ENCODE measurements at regions not wholly inside any gene's neighbourhood (a gene's known extent, or its start where the extent isn't known, plus 50 kb on each side); places are given as distances from the start of the nearest gene placed in this dataset.
"Not testable (repeated sequence)": the region's sequence is repeated elsewhere in the genome, so short reads cannot be mapped to it uniquely, and the experiment has no call there.

DNA sequence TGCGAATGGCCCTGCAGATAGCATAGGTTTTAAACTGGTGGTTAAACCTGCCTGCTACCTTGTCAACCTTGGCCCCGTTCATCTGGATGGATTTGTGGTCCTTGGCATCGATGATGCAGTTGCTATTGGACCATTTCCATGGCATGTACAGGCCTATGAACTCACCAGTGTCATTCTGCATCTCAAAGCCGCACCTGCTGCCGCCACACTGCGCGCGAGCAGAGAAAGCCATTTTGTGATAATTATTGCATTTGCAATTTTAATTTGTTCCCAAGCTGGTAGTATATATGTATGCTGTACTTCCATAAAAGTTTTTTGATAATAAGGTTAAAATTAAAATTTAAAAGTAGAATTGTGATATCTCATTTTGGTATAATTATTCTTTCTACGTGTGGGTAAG lies 94.8 kb upstream of the UXS1 start:
- DNase-seq: no peak

DNA sequence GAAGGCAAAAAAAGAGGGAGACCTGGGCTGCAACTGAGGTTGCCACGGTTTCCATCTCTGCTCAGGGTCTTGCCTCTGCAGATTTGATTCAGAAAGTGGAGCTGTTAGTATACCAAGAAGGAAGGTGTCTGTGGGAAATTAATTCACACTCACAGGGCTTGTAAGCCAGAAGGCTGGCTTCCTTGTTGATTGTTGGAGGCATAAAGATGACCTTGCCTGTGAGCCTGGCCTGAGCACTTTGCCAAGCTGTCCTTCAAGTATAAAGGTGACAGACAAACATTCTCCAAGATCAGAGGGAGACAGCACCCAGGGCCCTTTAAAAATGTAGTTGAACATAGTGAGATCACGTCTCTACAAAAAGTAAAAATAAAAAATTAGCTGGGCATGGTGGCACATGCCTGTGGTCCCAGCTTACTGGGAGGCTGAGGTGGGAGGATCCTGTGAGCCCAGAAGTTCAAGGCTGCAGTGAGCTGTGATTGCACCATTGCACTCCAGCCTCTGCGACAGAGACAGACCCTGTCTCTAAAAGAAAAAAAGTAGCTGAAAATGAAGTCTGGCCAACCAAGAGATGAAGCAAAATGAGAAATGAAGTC lies 91.2 kb upstream of the UXS1 start:
- DNase-seq: no peak

DNA sequence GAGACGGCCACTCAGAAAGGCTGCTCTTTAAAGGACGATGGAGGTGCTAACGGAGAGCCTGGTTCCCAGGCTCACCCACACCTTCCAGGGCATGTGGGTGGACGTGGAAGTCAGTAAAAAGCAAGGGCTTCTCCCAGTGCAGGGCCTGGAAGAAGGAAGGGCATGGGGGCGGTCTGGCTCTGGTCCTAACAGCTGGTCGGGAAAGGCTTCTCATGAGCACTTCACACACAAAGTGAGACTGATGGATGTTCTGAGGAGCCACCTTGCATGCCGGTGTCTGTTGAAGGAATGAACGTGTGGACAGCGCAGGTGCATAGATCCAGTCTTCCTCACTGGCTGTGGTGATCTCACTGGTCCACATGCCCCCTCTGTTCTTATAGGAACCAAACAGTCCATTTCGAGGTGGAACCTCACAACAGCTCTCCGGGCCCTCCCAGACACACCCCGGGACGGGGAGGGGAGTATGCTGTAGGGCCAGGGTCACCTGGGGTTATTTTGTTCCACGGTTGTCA lies 90.6 kb upstream of the UXS1 start:
- no peak for DNase-seq

DNA sequence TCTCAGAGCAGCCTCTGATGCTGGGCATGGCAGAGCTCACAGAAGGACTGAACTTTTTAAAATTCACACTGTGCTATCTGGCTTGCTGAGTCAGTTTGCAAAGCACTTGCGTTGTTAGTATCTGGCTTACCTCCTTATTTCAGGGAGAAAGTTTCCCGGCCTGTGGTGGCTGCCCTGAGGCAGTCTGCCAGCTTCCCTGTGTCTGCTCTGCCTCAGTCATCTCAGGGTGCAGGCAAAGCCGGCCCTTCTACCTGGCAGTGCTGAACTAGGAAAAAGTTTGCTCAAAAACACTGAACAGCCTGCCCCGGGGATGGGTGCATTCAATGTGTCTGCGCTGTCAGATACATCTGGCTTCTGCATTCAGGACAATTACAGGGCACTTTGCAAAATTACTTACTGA lies 90.2 kb upstream of the UXS1 start:
- no peak for DNase-seq

DNA sequence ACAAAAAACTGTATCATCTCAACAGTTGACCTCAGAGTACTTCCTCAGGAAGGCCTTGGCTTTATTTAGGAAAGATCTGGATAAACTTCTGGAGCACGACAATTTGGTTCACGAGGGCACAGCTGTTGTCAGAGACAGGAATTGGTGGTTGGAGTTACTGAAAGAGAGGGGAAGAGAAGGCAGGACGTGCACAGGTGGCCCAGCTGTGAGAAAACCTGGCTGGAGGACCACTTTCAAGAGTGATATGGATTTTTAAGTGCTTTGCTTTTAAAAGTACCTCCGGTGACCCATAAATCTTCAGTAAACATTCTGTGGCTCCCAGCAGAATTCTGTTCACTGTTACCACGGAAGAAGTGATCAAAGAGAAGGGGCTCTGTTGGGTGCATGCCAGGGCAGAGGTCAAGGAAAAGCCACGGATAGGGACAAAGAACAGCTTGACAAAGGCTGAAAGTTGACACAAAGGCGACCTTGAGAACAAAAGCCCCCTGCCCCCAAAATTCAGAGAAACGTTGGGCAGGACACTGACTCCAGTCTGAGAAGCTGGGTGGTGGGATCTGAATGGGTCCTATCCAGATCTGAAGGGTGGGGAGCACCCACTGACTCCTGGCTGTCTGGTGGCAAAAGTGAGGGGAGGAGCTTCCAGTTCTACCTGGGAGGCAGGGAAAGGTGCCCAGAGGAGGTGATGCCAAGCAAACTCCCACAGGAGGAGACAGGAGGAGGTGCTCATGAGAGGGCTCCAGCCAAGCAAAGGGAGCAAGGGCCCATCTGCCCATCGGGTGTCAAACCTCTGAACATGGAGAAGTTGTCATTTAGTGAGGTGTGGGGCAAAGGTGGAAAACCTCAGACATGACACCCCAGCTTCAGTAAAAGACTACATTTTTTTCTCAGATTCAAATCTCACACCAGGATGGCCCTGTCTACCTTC lies 89.4 kb upstream of the UXS1 start:
- peak in 2 of 3 experiments; percentile 11 to 29 for DNase-seq

DNA sequence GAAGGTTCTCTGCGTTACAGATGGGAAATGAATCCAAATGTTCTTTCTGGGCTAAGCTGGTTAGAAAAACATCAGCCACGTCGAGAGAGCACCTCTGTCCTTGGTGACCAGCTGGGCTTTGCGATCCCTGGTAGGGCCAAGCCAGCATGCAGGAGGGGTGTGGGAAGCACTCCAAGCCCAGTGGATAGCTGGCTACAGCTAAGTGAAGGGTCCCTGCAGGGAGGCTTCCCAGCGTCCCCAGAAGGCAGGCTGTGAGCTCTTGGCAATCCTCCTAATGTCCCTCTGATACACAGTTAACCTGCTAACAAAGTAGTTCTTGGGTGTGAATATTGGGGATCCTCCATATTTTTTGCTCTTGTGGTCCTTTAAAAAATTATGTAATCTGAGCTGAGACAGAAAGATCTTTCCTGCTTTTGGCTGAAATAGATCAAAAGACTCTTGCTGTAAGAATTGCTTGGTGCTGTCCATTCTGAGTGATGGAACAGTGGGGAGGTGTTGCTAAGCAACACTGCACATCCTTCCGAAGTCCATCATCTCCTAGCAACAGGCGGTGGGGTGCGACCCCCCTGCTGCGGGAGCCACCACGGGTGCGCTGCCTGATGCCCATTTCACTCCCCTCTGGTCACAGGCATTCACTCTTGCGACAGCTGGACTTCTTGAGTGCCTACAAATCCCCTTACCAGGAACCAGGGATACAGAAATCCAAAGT lies 88.5 kb upstream of the UXS1 start:
- peak in 2 of 3 experiments; percentile 66 to 87 for DNase-seq

DNA sequence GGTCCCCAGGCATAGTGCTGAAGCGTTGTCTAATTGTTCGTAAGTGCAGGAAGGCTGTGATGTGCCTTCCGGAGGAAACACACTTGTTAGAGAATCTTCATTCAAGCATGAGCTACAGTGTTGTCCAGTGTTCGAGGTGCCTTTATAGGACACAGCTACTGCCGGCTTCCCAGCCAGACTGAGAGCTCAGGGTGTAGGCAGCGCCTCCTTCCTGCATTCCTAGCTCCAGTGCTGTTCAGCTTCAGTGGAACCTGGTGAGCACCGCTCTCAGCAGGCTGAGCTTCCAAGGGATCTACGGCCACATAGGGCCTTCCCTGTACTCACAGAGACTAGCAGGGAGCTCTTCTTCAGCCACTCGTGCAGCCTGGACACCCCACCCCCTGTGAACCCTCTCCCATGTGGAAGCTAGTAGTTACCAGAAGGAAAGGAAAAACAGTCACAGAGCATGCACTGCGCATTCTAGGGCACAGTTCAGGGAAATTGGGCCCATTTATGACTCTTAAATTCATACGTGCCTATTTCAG lies 87.9 kb upstream of the UXS1 start:
- DNase-seq: not testable (repeated sequence)

DNA sequence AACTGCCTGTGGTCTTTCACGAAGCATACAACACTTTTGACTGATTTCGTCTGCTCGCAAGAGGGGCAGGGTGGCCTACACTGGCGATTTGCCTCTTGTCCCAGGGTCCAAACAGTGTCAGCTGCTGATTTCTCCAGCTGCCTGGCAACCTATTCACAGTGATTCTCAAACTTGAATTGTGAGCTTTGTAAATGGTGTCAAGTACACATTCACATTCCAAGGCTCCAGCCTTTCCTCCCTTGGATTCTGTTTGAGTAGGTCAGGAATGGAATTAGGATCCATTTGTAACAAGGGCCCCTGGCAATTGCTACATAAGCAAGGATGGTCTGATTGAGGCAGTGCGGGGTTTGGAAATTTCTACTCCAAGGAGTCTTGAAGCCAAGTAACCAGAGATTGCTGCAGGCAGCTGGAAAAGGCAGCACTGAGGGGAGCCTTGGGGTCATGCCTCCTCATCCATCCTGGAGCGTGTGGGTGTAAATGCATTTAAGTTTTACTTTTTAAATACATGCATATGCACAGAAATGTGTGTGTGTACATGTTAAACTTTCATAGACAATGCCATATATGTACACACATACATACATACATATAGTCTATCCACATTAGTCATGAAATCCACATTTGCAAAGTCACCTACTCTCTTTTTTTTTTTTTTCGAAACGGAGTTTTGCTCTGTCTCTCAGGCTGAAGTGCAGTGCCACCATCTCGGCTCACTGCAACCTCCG lies 86.8 kb upstream of the UXS1 start:
- DNase-seq: no peak

DNA sequence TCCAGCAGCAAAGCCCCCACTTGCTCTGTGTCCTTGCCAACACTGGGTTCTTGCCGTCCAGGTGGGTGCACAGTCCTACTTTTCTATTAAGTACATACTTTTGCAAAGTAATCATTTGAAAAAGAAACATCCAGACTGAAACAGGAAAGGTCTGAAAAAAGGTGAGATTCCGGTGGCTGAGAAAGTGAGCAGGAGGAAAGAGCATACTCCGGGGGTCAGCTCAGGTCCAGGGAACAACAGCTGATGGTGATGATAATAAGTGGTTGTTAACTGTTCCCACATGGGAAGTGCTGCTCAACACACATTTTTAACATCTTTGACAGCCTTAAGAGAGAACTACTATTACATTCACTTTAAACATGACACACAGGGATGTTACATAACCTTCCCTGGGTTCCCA lies 86.1 kb upstream of the UXS1 start:
- DNase-seq: no peak

DNA sequence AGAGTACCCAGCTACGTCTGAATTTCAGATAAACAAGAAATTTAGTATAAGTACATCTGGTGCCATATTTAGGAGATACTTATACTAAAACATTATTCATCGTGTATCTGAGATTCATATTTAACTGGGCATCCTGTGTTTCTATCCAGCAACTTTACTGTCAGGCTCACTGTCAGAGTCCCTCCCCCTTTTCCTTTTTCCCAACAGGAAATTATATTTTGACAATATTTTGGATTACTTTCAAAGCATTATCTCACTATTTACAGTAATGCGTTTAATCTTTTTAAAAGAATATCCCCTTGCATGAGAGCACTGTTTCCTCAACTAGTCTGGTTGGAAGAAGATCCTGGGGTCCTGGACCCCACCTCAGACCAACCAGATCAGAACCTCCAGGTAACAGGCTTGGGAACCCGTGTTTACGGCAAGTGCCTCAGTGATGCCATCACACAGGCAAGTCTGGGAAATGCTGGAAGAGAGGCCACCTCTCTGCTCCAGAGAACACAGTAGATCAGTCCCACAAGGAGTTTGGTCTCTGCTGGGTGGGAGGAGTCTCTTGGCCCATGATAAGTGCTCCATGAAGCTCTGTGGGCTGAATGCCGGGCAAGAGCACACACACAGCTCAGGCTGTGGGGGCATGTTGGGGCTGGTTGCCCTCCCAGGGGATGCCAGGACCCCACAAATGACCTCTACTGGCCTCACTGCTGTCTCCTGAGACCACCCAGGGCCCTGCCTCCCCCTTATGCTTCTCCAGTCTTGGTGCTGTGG lies 84.2 kb upstream of the UXS1 start:
- DNase-seq: no peak

DNA sequence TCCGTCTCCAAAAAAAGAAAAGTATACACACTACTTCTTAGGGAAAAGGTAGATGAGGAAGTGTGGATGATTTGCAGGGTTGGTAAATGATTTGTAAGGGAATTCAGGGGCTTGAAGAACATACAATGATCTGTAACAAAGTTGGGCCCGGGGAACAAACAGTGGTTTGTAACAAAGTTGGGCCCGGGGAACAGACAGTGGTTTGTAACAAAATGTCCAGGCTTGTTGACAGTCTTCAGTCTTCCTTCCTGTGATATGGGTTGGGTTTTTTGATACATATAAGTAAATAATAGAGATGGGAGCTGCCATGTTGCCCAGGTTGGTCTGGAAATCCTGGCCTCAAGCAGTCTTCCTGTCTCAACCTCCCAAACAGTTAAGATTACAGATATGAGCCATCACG lies 83.3 kb upstream of the UXS1 start:
- DNase-seq: no peak

DNA sequence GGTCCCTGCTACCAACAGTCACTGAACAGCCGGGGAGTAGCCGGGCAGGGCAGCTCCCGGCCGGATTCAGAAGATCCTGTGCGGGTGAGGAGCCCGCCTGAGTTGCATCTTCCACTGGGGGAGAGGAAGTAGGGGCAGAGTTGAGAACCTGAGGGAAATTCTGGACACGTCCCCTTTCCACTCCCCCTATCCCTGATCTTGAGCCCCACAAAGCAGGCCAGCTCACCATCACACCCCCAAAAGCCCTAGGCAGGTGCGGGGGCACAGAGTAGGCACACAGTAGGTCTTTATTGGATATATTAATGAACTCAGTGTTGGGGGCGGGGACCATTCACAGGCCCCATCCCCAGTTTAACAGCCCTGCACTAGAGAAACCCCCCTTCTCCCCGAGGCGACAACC lies 81.9 kb upstream of the UXS1 start:
- DNase-seq: no peak

DNA sequence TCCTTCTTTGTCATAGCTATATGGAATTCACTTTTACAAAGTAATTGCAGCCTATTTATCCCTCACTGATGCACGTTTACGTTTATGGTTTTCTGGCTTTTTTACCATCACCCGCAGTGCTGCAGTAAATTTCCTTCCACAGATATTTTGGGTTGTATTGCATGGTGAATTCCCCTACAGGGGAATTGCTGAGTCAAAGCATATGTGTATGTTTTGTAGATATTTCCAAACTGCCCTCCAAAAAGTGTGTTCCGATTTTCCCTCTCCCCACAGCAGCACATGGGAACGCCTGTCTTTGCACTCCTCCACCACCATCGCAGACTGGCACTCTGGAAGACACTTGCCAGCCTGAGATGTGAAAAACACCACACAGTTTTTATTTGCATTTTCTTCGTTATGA lies 80.6 kb upstream of the UXS1 start:
- no peak for DNase-seq

DNA sequence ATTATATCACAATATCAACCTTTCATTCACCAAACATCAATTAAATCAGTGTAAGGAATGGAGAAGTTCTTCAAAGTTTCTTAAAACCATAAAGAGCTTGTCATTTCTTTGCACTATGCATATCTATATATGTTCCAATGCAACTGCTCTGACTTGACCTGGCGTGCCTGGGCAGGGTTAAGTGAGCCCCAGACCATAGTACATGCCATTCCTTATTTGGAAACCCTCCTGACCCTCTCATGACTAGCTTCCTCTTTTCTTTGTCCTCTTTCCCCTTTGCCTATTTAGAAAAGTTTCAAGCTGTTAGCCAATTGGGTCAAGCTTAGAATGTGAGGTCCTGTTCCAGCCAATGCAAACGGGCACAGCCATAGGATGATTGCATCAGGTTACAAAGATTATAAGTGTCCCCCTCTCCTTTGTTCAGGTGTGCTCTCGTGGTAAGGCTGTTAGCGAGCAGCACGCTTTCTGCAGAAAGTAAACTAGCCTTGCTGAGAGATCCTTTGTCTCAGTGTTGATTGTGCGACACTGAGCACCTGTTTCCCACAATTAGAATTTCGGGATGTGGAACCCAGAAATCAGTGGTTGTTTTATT lies 78.2 kb upstream of the UXS1 start:
- DNase-seq: no peak

DNA sequence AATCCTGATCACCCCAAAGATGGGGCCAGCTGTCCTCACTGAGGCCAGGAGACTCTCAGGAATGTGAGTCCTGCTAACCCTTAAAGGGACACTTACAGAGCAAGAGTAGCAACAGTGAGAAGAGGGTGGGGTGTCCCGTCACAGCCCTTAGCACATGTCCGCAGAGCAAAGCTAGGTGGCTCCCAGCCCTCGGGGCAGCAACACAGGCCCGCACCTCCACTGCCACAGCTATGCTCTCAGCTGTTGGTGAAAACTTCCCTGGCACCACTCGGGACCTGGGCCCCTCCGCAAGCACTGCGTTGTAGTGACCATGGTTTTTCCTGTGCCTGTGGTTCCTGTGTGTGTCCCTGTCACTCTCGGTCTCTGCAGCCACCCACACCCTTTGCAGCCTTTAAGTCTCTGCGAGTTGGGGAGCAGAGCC lies 76.4 kb upstream of the UXS1 start:
- DNase-seq: no peak

DNA sequence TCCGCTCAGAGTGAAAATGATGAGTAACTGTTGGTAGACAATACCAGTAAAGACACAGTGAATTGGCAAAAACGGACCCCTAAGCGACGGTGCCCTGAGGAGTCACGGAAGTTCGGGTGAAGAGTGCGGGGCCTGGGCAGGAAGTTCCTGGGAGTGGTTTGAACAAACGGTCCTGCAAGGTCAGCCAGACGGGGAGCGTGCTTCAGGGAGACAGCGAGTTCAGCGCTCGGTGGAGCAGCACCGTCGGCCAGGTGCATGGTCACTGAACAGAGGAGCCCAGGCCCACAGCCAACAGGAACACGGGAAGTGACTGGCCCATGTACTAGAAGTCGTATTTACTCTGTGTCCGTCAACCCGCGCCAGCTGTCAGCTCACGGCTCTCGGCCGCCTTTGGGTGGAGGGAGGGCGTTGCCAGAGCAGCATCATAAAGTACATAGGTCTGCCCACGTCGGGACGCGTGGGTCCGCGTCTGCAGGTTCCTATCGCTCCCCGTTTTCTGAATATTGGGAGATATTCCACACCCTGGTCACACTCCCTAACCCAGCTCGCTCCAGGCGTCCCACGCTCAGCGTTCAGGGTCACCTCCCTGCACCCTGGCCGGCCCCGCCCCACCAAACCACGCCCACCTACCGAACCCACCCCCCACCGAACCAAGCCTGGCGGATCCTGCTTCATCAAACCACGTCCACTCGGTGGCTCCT lies 75.6 kb upstream of the UXS1 start:
- peak in 2 of 3 experiments; percentile 57 to 68 for DNase-seq

DNA sequence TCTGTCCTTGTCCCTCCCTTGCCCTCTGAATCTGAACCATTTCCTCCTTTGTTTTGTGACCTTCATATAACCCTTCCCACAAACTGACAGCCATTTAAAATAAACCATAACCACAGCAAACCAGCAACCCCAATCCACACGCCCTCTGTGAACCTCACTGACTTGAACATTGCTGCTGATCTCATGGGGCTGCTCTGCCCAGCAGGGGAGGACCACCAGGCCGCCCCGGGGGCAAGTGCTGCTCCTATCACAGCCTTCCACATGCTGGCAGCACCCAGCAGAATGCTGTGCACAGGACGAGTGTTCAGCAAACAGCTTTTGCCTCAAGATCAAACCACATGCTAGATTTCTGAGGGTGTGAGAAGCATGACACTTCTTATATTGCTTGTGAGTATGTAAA lies 73.9 kb upstream of the UXS1 start:
- no peak for DNase-seq

DNA sequence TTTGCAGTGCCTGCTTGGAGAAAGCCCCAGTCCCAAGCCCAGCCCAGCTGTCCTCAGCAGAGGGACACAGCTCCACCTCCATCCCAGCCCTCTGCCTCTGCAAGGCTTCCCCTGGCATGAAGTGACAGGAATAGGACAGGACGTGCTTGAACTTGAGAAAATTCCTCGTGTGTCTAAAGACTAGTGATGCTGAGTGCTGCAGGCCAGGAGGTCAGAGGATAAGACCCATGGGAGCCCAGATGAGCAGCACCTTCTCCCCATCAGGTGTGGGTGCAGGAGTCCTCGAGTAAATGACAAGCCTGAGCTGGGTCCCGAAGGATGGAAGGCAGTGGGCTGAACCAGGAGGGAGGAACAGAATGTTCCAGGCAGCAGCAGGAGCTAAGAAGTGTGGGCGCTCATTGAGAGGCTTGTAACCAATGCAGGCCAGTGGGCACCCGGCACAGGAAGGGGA lies 67.8 kb upstream of the UXS1 start:
- no peak for DNase-seq

DNA sequence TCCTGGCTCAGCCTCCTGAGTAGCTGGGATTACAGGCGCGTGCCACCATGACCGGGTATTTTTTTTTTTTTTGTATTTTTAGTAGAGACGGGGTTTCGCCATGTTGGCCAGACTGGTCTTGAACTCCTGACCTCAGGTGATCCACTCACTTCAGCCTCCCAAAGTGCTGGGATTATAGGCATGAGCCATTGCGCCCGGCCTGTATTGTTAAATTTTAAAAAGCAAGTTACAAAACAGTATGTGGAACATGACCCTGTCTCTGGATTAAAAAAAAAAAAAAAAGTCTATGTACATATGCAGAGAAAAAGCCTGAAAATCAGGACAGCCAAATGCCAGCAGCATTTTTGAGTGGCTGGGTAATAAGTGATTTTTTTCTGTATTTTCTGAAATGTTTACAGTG lies 64.8 kb upstream of the UXS1 start:
- not testable (repeated sequence) for DNase-seq

DNA sequence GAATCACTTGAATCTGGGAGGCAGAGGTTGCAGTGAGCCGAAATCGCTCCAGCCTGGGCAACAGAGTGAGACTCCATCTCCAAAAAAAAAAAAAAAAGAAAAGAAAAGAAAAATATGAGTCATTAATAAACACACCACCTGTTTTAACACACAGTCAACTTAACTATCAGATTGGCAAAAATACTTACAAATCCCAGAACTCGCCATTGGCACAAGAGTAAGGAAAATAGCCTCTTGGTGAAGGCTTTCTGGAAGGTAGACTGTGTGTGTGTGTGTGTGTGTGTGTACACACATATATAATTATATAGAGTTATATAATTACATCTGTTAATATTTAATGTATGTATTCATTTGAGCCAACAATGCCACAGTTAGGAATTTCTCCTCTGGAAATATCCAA lies 63.7 kb upstream of the UXS1 start:
- DNase-seq: no peak

DNA sequence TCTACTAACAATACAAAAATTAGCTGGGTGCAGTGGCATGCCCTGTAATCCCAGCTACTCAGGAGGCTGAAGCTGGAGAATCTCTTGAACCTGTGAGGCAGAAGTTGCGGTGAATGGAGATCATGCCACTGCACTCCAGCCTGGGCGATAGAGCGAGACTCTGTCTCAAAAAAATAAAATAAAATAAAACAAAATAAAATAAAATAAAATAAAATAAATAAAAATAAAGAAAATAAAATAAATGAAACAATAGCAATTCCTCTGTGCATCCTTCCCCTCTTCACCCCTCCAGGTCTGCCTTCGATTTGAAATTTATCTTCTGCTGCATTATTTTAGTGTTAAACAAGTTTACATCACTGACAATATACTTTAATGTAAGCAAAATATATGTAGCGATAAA lies 63.0 kb upstream of the UXS1 start:
- no peak for DNase-seq
